ENCODE measurements at regions not wholly inside any gene's neighbourhood (a gene's known extent, or its start where the extent isn't known, plus 50 kb on each side); places are given as distances from the start of the nearest gene placed in this dataset.

- no peak for DNase-seq (ENCODE audit: low spot score in 2 of 2)
- Histone ChIP-seq H3K36me3 (no peaks in the 10 kb centered on the region), H3K27me3 (no peaks in the 10 kb centered on the region), H3K4me3 (no peak overlapping the region), H3K27ac (no peak overlapping the region), H3K4me1 (no peaks in the 10 kb centered on the region), H3K9me3 (no peaks in the 10 kb centered on the region)
- intact Hi-C loops (cut with DNase I): no loop called here
- TF ChIP-seq CTCF (IDR thresholded peaks at IDR 0.05): no peak
Measured at GRCh38 chr7:69204943-69205342, 393.3 kb upstream of the AUTS2 start.

GRCh38 chr7:69205581-69205980, 392.7 kb upstream of the AUTS2 start:
- Histone ChIP-seq H3K27ac (no peak overlapping the region), H3K4me1 (no peaks in the 10 kb centered on the region), H3K27me3 (no peaks in the 10 kb centered on the region), H3K36me3 (no peaks in the 10 kb centered on the region), H3K9me3 (no peaks in the 10 kb centered on the region), H3K4me3 (no peak overlapping the region)
- no peak for DNase-seq (ENCODE audit: low spot score in 2 of 2)
- TF ChIP-seq CTCF (IDR thresholded peaks at IDR 0.05): no peak
- intact Hi-C loops (cut with DNase I): no loop called here

GRCh38 chr7:69208276-69208675, 390.0 kb upstream of the AUTS2 start:
- Histone ChIP-seq H3K4me1 (no peaks in the 10 kb centered on the region), H3K27me3 (no peaks in the 10 kb centered on the region), H3K9me3 (no peaks in the 10 kb centered on the region), H3K36me3 (no peaks in the 10 kb centered on the region), H3K27ac (no peak overlapping the region), H3K4me3 (no peak overlapping the region)
- TF ChIP-seq CTCF (IDR thresholded peaks at IDR 0.05): no peak
- intact Hi-C loops (cut with DNase I): no loop called here
- no peak for DNase-seq (ENCODE audit: low spot score in 2 of 2)

- Histone ChIP-seq H3K36me3 (no peaks in the 10 kb centered on the region), H3K27me3 (no peaks in the 10 kb centered on the region), H3K4me3 (no peak overlapping the region), H3K9me3 (no peaks in the 10 kb centered on the region), H3K27ac (no peak overlapping the region), H3K4me1 (no peaks in the 10 kb centered on the region)
- DNase-seq (ENCODE audit: low spot score in 2 of 2): no peak
- no peak for TF ChIP-seq CTCF (IDR thresholded peaks at IDR 0.05)
- intact Hi-C loops (cut with DNase I): no loop called here
Measured at GRCh38 chr7:69208848-69209247, 389.4 kb upstream of the AUTS2 start.

- intact Hi-C loops (cut with DNase I): no loop called here
- H3K36me3 ChIP-seq: no peaks in the 10 kb centered on the region
- no peaks in the 10 kb centered on the region for H3K27me3 ChIP-seq
- DNase-seq (ENCODE audit: low spot score in 2 of 2): no peak
- TF ChIP-seq CTCF (IDR thresholded peaks at IDR 0.05): no peak
- no peak overlapping the region for H3K27ac ChIP-seq
- H3K4me3 ChIP-seq: no peak overlapping the region
- H3K9me3 ChIP-seq: no peaks in the 10 kb centered on the region
- no peaks in the 10 kb centered on the region for H3K4me1 ChIP-seq
Measured at GRCh38 chr7:69211336-69211735, 386.9 kb upstream of the AUTS2 start.

- DNase-seq (ENCODE audit: low spot score in 2 of 2): no peak
- intact Hi-C loops (cut with DNase I): no loop called here
- no peaks in the 10 kb centered on the region for H3K9me3 ChIP-seq
Measured at GRCh38 chr7:69211739-69212138, 386.5 kb upstream of the AUTS2 start.

More at GRCh38 chr7:69211739-69212138, 386.5 kb upstream of the AUTS2 start:
- Histone ChIP-seq H3K36me3 (no peaks in the 10 kb centered on the region), H3K27me3 (no peaks in the 10 kb centered on the region), H3K4me3 (no peak overlapping the region), H3K27ac (no peak overlapping the region), H3K4me1 (no peaks in the 10 kb centered on the region)
- no peak for TF ChIP-seq CTCF (IDR thresholded peaks at IDR 0.05)
